B cell (primary cell): ENCODE measurements at regions not wholly inside any gene's neighbourhood (a gene's known extent, or its start where the extent isn't known, plus 50 kb on each side); places are given as distances from the start of the nearest gene placed in this dataset.

Source experiments
- ATAC-seq: fragments of 200-7000 bp; cut with Tn5 transposase; one replicate; pipeline ENCODE4 v1.10.0; 2021; ENCODE audit warnings: low read depth, mild to moderate bottlenecking, moderate number of reproducible peaks, moderate library complexity
- CTCF ChIA-PET: fragments of 350-600 bp; sonication (Branson Sonifier 250); formaldehyde crosslinking; loops from one replicate; lab custom pipeline; 2021; ENCODE audit warnings: antibody characterized with exemption, inconsistent platforms; lab: Charles Lee
- POLR2A ChIA-PET: fragments of 350-600 bp; sonication (Branson Sonifier 250); formaldehyde crosslinking; loops from one replicate; lab custom pipeline; 2021; ENCODE audit warnings: antibody characterized with exemption; lab: Charles Lee
- DNase-seq: peaks from one replicate; pipeline ENCODE4 v3.0.0; 2013
- H2AFZ ChIP-seq: 2 replicates; pipeline ENCODE4 v1.6.1; 2012; ENCODE audit warnings: mild to moderate bottlenecking, low read depth, low read length; ENCODE audit not compliant: insufficient read depth, poor library complexity, severe bottlenecking
- H3K27ac ChIP-seq, 2 donors: 1 replicate in 1 of 2; 2 replicates in 1 of 2; pipeline ENCODE4 v1.5.1; 2012 to 2013; ENCODE audit warnings: low read length in 2 of 2, mild to moderate bottlenecking in 2 of 2, moderate library complexity in 1 of 2
- H3K27me3 ChIP-seq, 4 experiments: fragments of 200-600 bp in 1 of 4; sonication (generic) in 1 of 4; replicated peaks in 1 of 4; 1 replicate in 2 of 4; 2 replicates in 2 of 4; pipeline versions ENCODE4 v1.6.1 to v1.7.0; 2013 to 2016; ENCODE audit warnings: low read length in 3 of 4, mild to moderate bottlenecking in 2 of 4, mixed read lengths in 1 of 4, moderate library complexity in 1 of 4; ENCODE audit not compliant: insufficient read depth in 4 of 4, control insufficient read depth in 3 of 4; ENCODE audit errors: control extremely low read depth in 1 of 4
- H3K36me3 ChIP-seq, 2 experiments: replicated peaks in 1 of 2; 1 replicate in 1 of 2; 2 replicates in 1 of 2; pipeline versions ENCODE4 v1.6.1 to v1.7.1; 2013; ENCODE audit warnings: low read length in 1 of 2; ENCODE audit not compliant: insufficient read depth in 2 of 2, control insufficient read depth in 1 of 2; ENCODE audit errors: control extremely low read depth in 1 of 2, extremely low read depth in 1 of 2
- H3K4me1 ChIP-seq, 2 donors: fragments of 200-600 bp in 1 of 2; sonication (generic) in 1 of 2; 1 replicate in 1 of 2; 2 replicates in 1 of 2; pipeline versions ENCODE4 v1.5.1 to v1.6.1; 2013 to 2017; ENCODE audit warnings: low read length in 2 of 2; ENCODE audit not compliant: control insufficient read depth in 2 of 2, insufficient read depth in 2 of 2
- H3K4me2 ChIP-seq: replicated peaks from 2 replicates; pipeline ENCODE3; 2012; ENCODE audit warnings: mild to moderate bottlenecking, low read depth, low read length; ENCODE audit not compliant: poor library complexity, severe bottlenecking
- H3K4me3 ChIP-seq, 5 experiments: fragments of 200-600 bp in 1 of 5; sonication (generic) in 1 of 5; 1 replicate in 3 of 5; 2 replicates in 2 of 5; pipeline versions ENCODE4 v1.5.1 to v1.7.0; 2011 to 2016; ENCODE audit warnings: low read length in 4 of 5, mild to moderate bottlenecking in 4 of 5, low read depth in 2 of 5, control low read depth in 1 of 5, moderate library complexity in 1 of 5; ENCODE audit not compliant: insufficient read depth in 1 of 5; ENCODE audit errors: control extremely low read depth in 1 of 5, extremely low read depth in 1 of 5
- H3K79me2 ChIP-seq: fragments of 200-600 bp; sonication (generic); one replicate; pipeline ENCODE4 v1.6.0; 2016; ENCODE audit warnings: low read length; ENCODE audit not compliant: control insufficient read depth, insufficient read depth
- H3K9ac ChIP-seq: fragments of 200-600 bp; sonication (generic); 2 replicates; pipeline ENCODE4 v1.6.1; 2017; ENCODE audit warnings: mild to moderate bottlenecking, low read length, moderate library complexity
- H3K9me3 ChIP-seq, 3 donors: one replicate each; pipeline versions ENCODE4 v1.6.1 to v1.7.1; 2013; ENCODE audit warnings: low read length in 2 of 3; ENCODE audit not compliant: control insufficient read depth in 2 of 3, insufficient read depth in 1 of 3; ENCODE audit errors: control extremely low read depth in 1 of 3
- H4K20me1 ChIP-seq: 2 replicates; pipeline ENCODE4 v1.6.0; 2012; ENCODE audit warnings: mild to moderate bottlenecking, low read length; ENCODE audit not compliant: insufficient read depth, control insufficient read depth, poor library complexity, severe bottlenecking
- H3K27ac Mint-ChIP-seq: one replicate; pipeline ENCODE4 v1.8.0; 2021; ENCODE audit warnings: mixed read lengths
- H3K27me3 Mint-ChIP-seq: one replicate; pipeline ENCODE4 v1.8.0; 2021; ENCODE audit warnings: mixed read lengths
- H3K4me1 Mint-ChIP-seq: one replicate; pipeline ENCODE4 v1.8.0; 2021; ENCODE audit warnings: mixed read lengths
- H3K4me3 Mint-ChIP-seq: one replicate; pipeline ENCODE4 v1.8.0; 2021; ENCODE audit warnings: mixed read lengths
- H3K9me3 Mint-ChIP-seq: one replicate; pipeline ENCODE4 v1.8.0; 2022; ENCODE audit warnings: mixed read lengths; ENCODE audit not compliant: insufficient read depth
- EZH2 ChIP-seq: IDR thresholded peaks from 2 replicates; pipeline ENCODE4 v1.6.1; 2012; ENCODE audit warnings: borderline replicate concordance, low read depth, mild to moderate bottlenecking, moderate library complexity, low read length; ENCODE audit not compliant: insufficient read depth, poor library complexity, severe bottlenecking
- WGBS: methylation state at CpG from one replicate; pipeline ENCODE4 v1.1.5; 2013; ENCODE audit warnings: missing lambda C conversion rate; ENCODE audit not compliant: insufficient coverage; 5-methylcytosine and 5-hydroxymethylcytosine counted together
- intact Hi-C: fragments of 100-400 bp; cut with micrococcal nuclease; formaldehyde crosslinking; loops from one replicate; pipeline ENCODE4 v1.10.0; 2022
- TF ChIP-seq, protein P1 (sequence below): fragments of 200-600 bp; IDR thresholded peaks from one replicate; pipeline ENCODE4 v1.8.0; 2022; ENCODE audit warnings: antibody characterized with exemption, mild to moderate bottlenecking

DNA sequence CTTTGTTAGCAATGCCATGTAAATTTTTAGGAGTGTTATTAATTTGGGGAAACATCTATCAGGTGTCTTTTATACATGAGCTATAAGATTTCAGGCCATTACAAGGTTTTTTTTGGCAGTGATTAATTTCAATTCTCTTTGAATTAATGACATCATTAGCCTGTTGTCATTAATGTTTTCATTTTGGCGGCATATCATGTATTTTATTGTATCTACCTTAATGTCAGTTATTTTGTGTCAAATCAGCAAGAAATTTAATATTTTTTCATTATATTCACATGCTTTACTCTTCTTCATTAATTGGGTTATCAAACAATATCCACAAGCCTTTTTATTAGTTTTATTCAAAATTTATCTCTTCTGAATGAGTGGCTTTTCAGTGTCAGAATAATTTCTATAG lies 153.0 kb upstream of the CAND1 start:
- Mint-ChIP-seq H3K27ac (no peak overlapping the region), H3K4me1 (no peaks in the 10 kb centered on the region), H3K27me3 (peaks cover 10% of the 10 kb centered on the region), H3K4me3 (no peak overlapping the region), H3K9me3 (no peaks in the 10 kb centered on the region)
- no peak overlapping the region for H3K4me2 ChIP-seq
- no peak overlapping the region for H2AFZ ChIP-seq
- H4K20me1 ChIP-seq = no peaks in the 10 kb centered on the region
- H3K27me3 ChIP-seq = no peaks in the 10 kb centered on the region
- H3K27ac ChIP-seq = no peak overlapping the region
- intact Hi-C loops = no loop called here
- no peak overlapping the region for H3K9ac ChIP-seq
- WGBS = no CpG with 5 or more reads among the region's 1 CpG
- H3K4me3 ChIP-seq = no peak overlapping the region
- ATAC-seq (no peak), DNase-seq (no peak)
- ChIA-PET POLR2A (no interaction called here), CTCF (no interaction called here)
- H3K4me1 ChIP-seq = no peaks in the 10 kb centered on the region
- H3K36me3 ChIP-seq = no peaks in the 10 kb centered on the region
- TF ChIP-seq EZH2 = no peak
- TF ChIP-seq, protein P1, sequence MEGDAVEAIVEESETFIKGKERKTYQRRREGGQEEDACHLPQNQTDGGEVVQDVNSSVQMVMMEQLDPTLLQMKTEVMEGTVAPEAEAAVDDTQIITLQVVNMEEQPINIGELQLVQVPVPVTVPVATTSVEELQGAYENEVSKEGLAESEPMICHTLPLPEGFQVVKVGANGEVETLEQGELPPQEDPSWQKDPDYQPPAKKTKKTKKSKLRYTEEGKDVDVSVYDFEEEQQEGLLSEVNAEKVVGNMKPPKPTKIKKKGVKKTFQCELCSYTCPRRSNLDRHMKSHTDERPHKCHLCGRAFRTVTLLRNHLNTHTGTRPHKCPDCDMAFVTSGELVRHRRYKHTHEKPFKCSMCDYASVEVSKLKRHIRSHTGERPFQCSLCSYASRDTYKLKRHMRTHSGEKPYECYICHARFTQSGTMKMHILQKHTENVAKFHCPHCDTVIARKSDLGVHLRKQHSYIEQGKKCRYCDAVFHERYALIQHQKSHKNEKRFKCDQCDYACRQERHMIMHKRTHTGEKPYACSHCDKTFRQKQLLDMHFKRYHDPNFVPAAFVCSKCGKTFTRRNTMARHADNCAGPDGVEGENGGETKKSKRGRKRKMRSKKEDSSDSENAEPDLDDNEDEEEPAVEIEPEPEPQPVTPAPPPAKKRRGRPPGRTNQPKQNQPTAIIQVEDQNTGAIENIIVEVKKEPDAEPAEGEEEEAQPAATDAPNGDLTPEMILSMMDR = no peak
- H3K79me2 ChIP-seq = no peaks in the 10 kb centered on the region
- H3K9me3 ChIP-seq = no peaks in the 10 kb centered on the region

DNA sequence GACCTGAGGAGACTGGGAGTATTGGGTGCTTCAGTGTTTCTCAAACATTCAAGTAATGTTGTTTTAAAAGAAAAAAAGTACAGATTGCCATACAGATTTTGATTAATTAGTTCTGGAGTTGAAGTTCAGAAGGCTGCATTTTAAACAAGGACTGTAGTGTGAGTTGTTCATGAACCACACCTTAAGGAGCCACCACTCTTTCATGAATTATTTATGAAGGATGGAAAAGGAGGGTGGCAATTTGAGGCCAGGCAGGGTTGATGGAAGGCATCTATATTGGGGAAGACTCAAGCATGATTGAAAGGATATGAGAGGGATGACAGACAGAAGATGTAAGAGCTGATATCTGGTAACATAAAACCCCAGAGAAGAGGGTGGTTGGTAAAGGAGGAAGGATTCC lies 146.6 kb upstream of the CAND1 start:
- Mint-ChIP-seq H3K4me3 (no peak overlapping the region), H3K9me3 (no peaks in the 10 kb centered on the region), H3K4me1 (no peaks in the 10 kb centered on the region), H3K27me3 (peaks cover 21% of the 10 kb centered on the region), H3K27ac (no peak overlapping the region)
- H3K79me2 ChIP-seq = no peaks in the 10 kb centered on the region
- no peak for TF ChIP-seq EZH2
- TF ChIP-seq, protein P1 = no peak
- H4K20me1 ChIP-seq = no peaks in the 10 kb centered on the region
- no peak overlapping the region for H3K9ac ChIP-seq
- no peak for ATAC-seq
- intact Hi-C loops = no loop called here
- no peak overlapping the region for H3K27ac ChIP-seq
- no peak for DNase-seq
- POLR2A ChIA-PET = no interaction called here
- H3K36me3 ChIP-seq = no peaks in the 10 kb centered on the region
- H3K9me3 ChIP-seq = no peaks in the 10 kb centered on the region
- no peak overlapping the region for H3K4me3 ChIP-seq
- CTCF ChIA-PET = no interaction called here
- peaks cover 0 to 3% (median 0%) of the 10 kb centered on the region in 4 experiments for H3K27me3 ChIP-seq
- no peak overlapping the region for H2AFZ ChIP-seq
- H3K4me2 ChIP-seq = no peak overlapping the region
- no peaks in the 10 kb centered on the region for H3K4me1 ChIP-seq
